A549 (cell line): ENCODE measurements at regions not wholly inside any gene's neighbourhood (a gene's known extent, or its start where the extent isn't known, plus 50 kb on each side); places are given as distances from the start of the nearest gene placed in this dataset.
A peak's percentile ranks its signal among the peaks of the same experiment; 100 is the strongest.

Experiments used
- ATAC-seq, 2 experiments: fragments of 200-7000 bp in 1 of 2; fragments of >200 bp in 1 of 2; cut with Nextera tagmentation in 1 of 2; cut with Tn5 transposase in 1 of 2; 3 replicates each; pipeline versions ENCODE4 v1.8.0 to v1.9.1; 2018 to 2020; ENCODE audit warnings: mild to moderate bottlenecking in 1 of 2, moderate library complexity in 1 of 2
- CTCF ChIA-PET: fragments of 300-600 bp; sonication (Branson Sonifier 250); formaldehyde crosslinking; extraction: SDS; loops from one replicate; lab custom pipeline; 2021; ENCODE audit warnings: antibody characterized with exemption, inconsistent platforms; lab: Yijun Ruan, JAX
- POLR2A ChIA-PET: fragments of 350-600 bp; formaldehyde crosslinking; extraction: SDS; loops from one replicate; lab custom pipeline; 2021; ENCODE audit warnings: antibody characterized with exemption, inconsistent platforms; lab: Yijun Ruan, JAX
- DNase-seq, 2 experiments: peaks; one replicate each; pipeline versions ENCODE4 v3.0.0 to v3.0.0-alpha.2; 2011 to 2016; ENCODE audit warnings: low read depth in 1 of 2, low spot score in 1 of 2
- FAIRE-seq: peaks from 2 replicates; lab custom pipeline; 2011; peaks lifted over from hg19 to GRCh38; lab: Jason Lieb, UNC
- H3K27ac ChIP-seq, 2 experiments: fragments of >200 bp; sonication (Bioruptor Twin); formaldehyde crosslinking; 3 replicates each; pipeline ENCODE4 v1.5.1; 2016 to 2017
- H3K4me1 ChIP-seq: fragments of >200 bp; sonication (Bioruptor Twin); formaldehyde crosslinking; 3 replicates; pipeline ENCODE4 v1.6.1; 2016
- H3K4me2 ChIP-seq: fragments of >200 bp; sonication (Bioruptor Twin); formaldehyde crosslinking; 3 replicates; pipeline ENCODE4 v1.6.1; 2016
- H3K4me3 ChIP-seq: fragments of >200 bp; sonication (Bioruptor Twin); formaldehyde crosslinking; 3 replicates; pipeline ENCODE4 v1.5.1; 2016
- H3K9me3 ChIP-seq: fragments of >200 bp; sonication (Bioruptor Twin); formaldehyde crosslinking; 3 replicates; pipeline ENCODE4 v1.6.1; 2016
- CBX2 ChIP-seq: fragments of 200-600 bp; sonication (generic); IDR thresholded peaks from 2 replicates; pipeline ENCODE4 v1.6.1; 2016; ENCODE audit warnings: low read depth, mild to moderate bottlenecking, borderline replicate concordance
- CHD2 ChIP-seq: fragments of 150-350 bp; IDR thresholded peaks from 2 replicates; pipeline ENCODE4 v1.6.1; 2014; ENCODE audit warnings: low read length; ENCODE audit not compliant: partially characterized antibody
- E2F6 ChIP-seq: IDR thresholded peaks from 2 replicates; pipeline ENCODE4 v1.6.1; 2012; ENCODE audit warnings: low read depth, borderline replicate concordance
- FOSL2 ChIP-seq, 2 experiments: fragments of 450-650 bp in 1 of 2; fragments of >200 bp in 1 of 2; sonication (Bioruptor Twin) in 1 of 2; formaldehyde crosslinking; IDR thresholded peaks; 2 replicates each; pipeline versions ENCODE4 v1.5.0 to v1.6.1; 2016 to 2020; ENCODE audit warnings: mild to moderate bottlenecking in 1 of 2, moderate library complexity in 1 of 2
- HES2 ChIP-seq: fragments of >200 bp; sonication (Bioruptor Twin); formaldehyde crosslinking; IDR thresholded peaks from 2 replicates; pipeline ENCODE4 v1.6.1; 2016
- HOXA7 ChIP-seq: fragments of 250-450 bp; sonication (Bioruptor Pico); IDR thresholded peaks from 2 replicates; pipeline ENCODE4 v1.5.0; 2020; ENCODE audit warnings: mild to moderate bottlenecking, moderate library complexity
- JUN ChIP-seq, 2 experiments: fragments of >200 bp; sonication (Bioruptor Twin); formaldehyde crosslinking; IDR thresholded peaks; 2 replicates in 1 of 2; 3 replicates in 1 of 2; pipeline ENCODE4 v1.6.1; 2016 to 2017
- JUNB ChIP-seq: fragments of >200 bp; sonication (Bioruptor Twin); formaldehyde crosslinking; IDR thresholded peaks from 2 replicates; pipeline ENCODE4 v1.6.1; 2016
- MAFK ChIP-seq: fragments of 450-650 bp; IDR thresholded peaks from 2 replicates; pipeline ENCODE4 v1.6.1; 2014; ENCODE audit not compliant: partially characterized antibody
- MAZ ChIP-seq: fragments of 150-350 bp; IDR thresholded peaks from 2 replicates; pipeline ENCODE4 v1.6.1; 2014; ENCODE audit warnings: antibody characterized with exemption, low read depth, low read length, borderline replicate concordance
- MYC ChIP-seq: IDR thresholded peaks from 2 replicates; pipeline ENCODE4 v1.6.1; 2012; ENCODE audit warnings: mild to moderate bottlenecking, inconsistent platforms, low read length, improper control_type of control experiment, borderline replicate concordance
- NFE2L2 ChIP-seq: fragments of 150-350 bp; conservative IDR thresholded peaks from 2 replicates; pipeline ENCODE4 v1.6.1; 2014; ENCODE audit warnings: low read length
- NPAS2 ChIP-seq: fragments of 250-450 bp; sonication (Bioruptor Pico); IDR thresholded peaks from 2 replicates; pipeline ENCODE4 v1.8.0; 2022; ENCODE audit warnings: mild to moderate bottlenecking, moderate library complexity, borderline replicate concordance
- NR3C1 ChIP-seq: fragments of >200 bp; sonication (Bioruptor Twin); formaldehyde crosslinking; IDR thresholded peaks from 3 replicates; pipeline ENCODE4 v1.6.1; 2017
- PHF8 ChIP-seq: fragments of 200-600 bp; sonication (generic); IDR thresholded peaks from 2 replicates; pipeline ENCODE4 v1.6.1; 2016; ENCODE audit warnings: low read depth, mild to moderate bottlenecking, antibody characterized with exemption, moderate library complexity, borderline replicate concordance
- POLR2A ChIP-seq: IDR thresholded peaks from 2 replicates; pipeline ENCODE4 v1.6.1; 2012; ENCODE audit warnings: mild to moderate bottlenecking, low read length
- RAD21 ChIP-seq, 2 experiments: fragments of >200 bp in 1 of 2; sonication (Bioruptor Twin) in 1 of 2; formaldehyde crosslinking in 1 of 2; IDR thresholded peaks in 1 of 2; conservative IDR thresholded peaks in 1 of 2; 2 replicates in 1 of 2; 3 replicates in 1 of 2; pipeline ENCODE4 v1.6.1; 2012 to 2018; ENCODE audit warnings: inconsistent platforms in 1 of 2
- RARB ChIP-seq: fragments of 250-450 bp; sonication (Bioruptor Pico); IDR thresholded peaks from 2 replicates; pipeline ENCODE4 v1.8.0; 2021; ENCODE audit warnings: mild to moderate bottlenecking, moderate library complexity
- REST ChIP-seq: fragments of 200-600 bp; sonication (generic); IDR thresholded peaks from 2 replicates; pipeline ENCODE4 v1.6.1; 2016; ENCODE audit warnings: antibody characterized with exemption, mild to moderate bottlenecking, moderate library complexity
- SREBF2 ChIP-seq: fragments of 450-650 bp; IDR thresholded peaks from 2 replicates; pipeline ENCODE4 v1.6.1; 2014; ENCODE audit warnings: mild to moderate bottlenecking, moderate library complexity
- ZC3H11A ChIP-seq: fragments of 450-650 bp; IDR thresholded peaks from 2 replicates; pipeline ENCODE4 v1.6.1; 2014; ENCODE audit warnings: antibody characterized with exemption, mild to moderate bottlenecking
- ZFP36 ChIP-seq: fragments of 450-650 bp; IDR thresholded peaks from 2 replicates; pipeline ENCODE4 v1.6.1; 2014; ENCODE audit warnings: borderline replicate concordance; ENCODE audit not compliant: partially characterized antibody
- ZSCAN20 ChIP-seq: fragments of 250-450 bp; sonication (Bioruptor Pico); IDR thresholded peaks from 2 replicates; pipeline ENCODE4 v1.8.0; 2022; ENCODE audit warnings: mild to moderate bottlenecking, moderate library complexity
- WGBS: methylation state at CpG from one replicate; pipeline ENCODE4 v1.1.6; 2017; ENCODE audit errors: missing lambda C conversion rate; 5-methylcytosine and 5-hydroxymethylcytosine counted together

GRCh38 chr12:107331912-107332311, 238.6 kb upstream of the CRY1 start (continued):
- TF ChIP-seq REST (no peak), JUNB (no peak), MAZ (no peak), CBX2 (no peak)

GRCh38 chr12:107332743-107333142, 239.4 kb upstream of the CRY1 start:
- H3K27ac ChIP-seq = peak overlapping the region in 1 of 2 experiments; percentile 82; a peak in 3 of 6 replicates
- ChIA-PET POLR2A (no interaction called here), CTCF (interaction anchor here (0.7 to 1.5 kb wide), 5 partner anchors 9 to 200 kb away, joined by 3 to 4 read pairs (median 3); a partner anchor contains a TSS)
- peaks cover 85% of the 10 kb centered on the region for H3K4me1 ChIP-seq
- TF ChIP-seq SREBF2 (no peak), MYC (no peak), ZFP36 (no peak), CHD2 (no peak), NR3C1 (no peak)
- no peak for ATAC-seq
- no peak overlapping the region for H3K4me3 ChIP-seq
- H3K9me3 ChIP-seq = no peaks in the 10 kb centered on the region
- 87% methylated on average over 4 of the region's 4 CpGs for WGBS
- FAIRE-seq = no peak
- no peak for DNase-seq
- no peak overlapping the region for H3K4me2 ChIP-seq

GRCh38 chr12:107335802-107336570, 242.6 kb upstream of the CRY1 start:
- Histone ChIP-seq H3K9me3 (no peaks in the 10 kb centered on the region), H3K27ac (peak overlapping the region; percentile 64 to 79), H3K4me3 (0 out of 3 replicates have a peak overlapping the region, but pooled peaks have one; percentile 11), H3K4me1 (peaks cover 81% of the 10 kb centered on the region), H3K4me2 (peak overlapping the region; percentile 16)
- 57% methylated on average over 10 of the region's 10 CpGs for WGBS
- ATAC-seq (peak; percentile 79 to 81), DNase-seq (peak; percentile 33 to 85), FAIRE-seq (peak; percentile 77)
- peak in 1 of 2 experiments; percentile 6; a peak in 1 of 5 replicates for TF ChIP-seq RAD21 (conservative IDR thresholded peaks at IDR 0.05 in 1 of 2, IDR thresholded peaks at IDR 0.05 in 1 of 2)
- TF ChIP-seq JUNB = peak; percentile 31; the same call in 1 of the 2 replicates
- TF ChIP-seq MAFK = peak; percentile 98
- TF ChIP-seq FOSL2 (IDR thresholded peaks at IDR 0.05) = no peak
- peak; percentile 48 for TF ChIP-seq FOSL2 (CRISPR knock-in tag; IDR thresholded peaks at IDR 0.05)
- TF ChIP-seq ZSCAN20 = no peak
- TF ChIP-seq JUN (IDR thresholded peaks at IDR 0.05) = no peak
- TF ChIP-seq NFE2L2 = peak; percentile 59
- ChIA-PET POLR2A (interaction anchor here (1.2 to 1.7 kb wide), 2 partner anchors 9 to 13 kb away, joined by 3 to 6 read pairs; no protein-coding TSS in a partner anchor), CTCF (interaction anchor here (1.0 to 3.1 kb wide), 5 partner anchors 8 to 272 kb away, joined by 3 to 11 read pairs (median 4); no protein-coding TSS in a partner anchor)

GRCh38 chr12:107336695-107337094, 243.3 kb upstream of the CRY1 start:
- H3K4me2 ChIP-seq = peak overlapping the region; percentile 16
- H3K9me3 ChIP-seq = no peaks in the 10 kb centered on the region; the same call in 2 of the 3 replicates
- ChIA-PET CTCF (interaction anchor here (0.9 to 2.2 kb wide), 5 partner anchors 9 to 209 kb away, joined by 3 to 6 read pairs (median 4); no protein-coding TSS in a partner anchor), POLR2A (interaction anchor here (1.2 to 1.7 kb wide), 2 partner anchors 8 to 12 kb away, joined by 3 to 6 read pairs; no protein-coding TSS in a partner anchor)
- FAIRE-seq (no peak), ATAC-seq (no peak), DNase-seq (no peak)
- 77% methylated on average over 4 of the region's 4 CpGs for WGBS
- peak overlapping the region; percentile 64 to 79 for H3K27ac ChIP-seq
- TF ChIP-seq HOXA7 (no peak), MAZ (no peak), POLR2A (no peak), PHF8 (no peak), MAFK (no peak), NPAS2 (no peak), SREBF2 (no peak), ZC3H11A (no peak), HES2 (no peak), RARB (no peak), E2F6 (no peak)
- peaks cover 81% of the 10 kb centered on the region for H3K4me1 ChIP-seq
- H3K4me3 ChIP-seq = no peak overlapping the region
